ACHN (cell line): ENCODE measurements at regions not wholly inside any gene's neighbourhood (a gene's known extent, or its start where the extent isn't known, plus 50 kb on each side); places are given as distances from the start of the nearest gene placed in this dataset.

Source experiments
- DNase-seq: peaks from one replicate; pipeline ENCODE4 v3.0.0-alpha.2; 2015
- in situ Hi-C: cut with HindIII; loops from 2 replicates; pipeline ENCODE4 v1.10.0; 2017; ENCODE audit warnings: low sequenced_read_pairs, low pct_ligation_motif_present, low pct_unique_long_range_greater_than_20kb

DNA sequence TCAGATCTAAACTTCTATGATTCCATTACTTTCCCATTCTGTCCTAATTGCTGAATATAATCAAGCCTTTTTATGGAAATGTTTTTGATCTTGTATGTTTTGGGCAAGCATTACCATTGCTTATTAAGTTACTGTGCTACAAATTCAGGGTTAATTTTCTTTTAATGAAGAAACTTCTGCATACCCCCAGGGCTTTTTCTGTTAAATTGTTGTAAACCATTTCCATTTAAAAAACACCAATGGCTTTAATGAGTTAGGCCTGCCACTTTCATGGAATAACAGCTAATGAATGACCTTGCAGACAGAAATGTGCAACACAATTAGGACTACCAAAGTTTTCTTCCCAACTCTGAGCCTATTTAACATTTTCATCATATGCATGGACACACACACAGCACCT lies 150.0 kb downstream of the DIPK2A start:
- DNase-seq: no peak
- in situ Hi-C loops: no loop called here

DNA sequence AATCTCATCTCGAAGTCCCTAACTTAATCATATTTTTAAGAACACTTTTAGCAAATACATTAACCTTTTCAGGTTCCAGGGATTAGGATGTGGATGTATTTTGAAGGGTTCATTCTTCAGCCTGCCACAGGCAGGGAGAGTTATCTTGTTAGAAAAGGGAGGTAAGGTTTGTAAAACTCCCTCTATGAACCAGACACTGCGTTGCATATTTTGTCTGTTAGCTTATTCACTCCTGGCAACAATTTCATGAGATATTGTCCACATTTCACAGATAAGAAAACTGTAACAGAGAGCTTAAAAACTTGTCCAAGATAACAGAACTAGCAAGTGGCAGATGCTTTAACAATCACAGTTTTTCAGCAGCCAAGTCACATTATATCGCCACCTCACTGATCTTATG lies 155.4 kb downstream of the DIPK2A start:
- in situ Hi-C loops: no loop called here
- DNase-seq: no peak

DNA sequence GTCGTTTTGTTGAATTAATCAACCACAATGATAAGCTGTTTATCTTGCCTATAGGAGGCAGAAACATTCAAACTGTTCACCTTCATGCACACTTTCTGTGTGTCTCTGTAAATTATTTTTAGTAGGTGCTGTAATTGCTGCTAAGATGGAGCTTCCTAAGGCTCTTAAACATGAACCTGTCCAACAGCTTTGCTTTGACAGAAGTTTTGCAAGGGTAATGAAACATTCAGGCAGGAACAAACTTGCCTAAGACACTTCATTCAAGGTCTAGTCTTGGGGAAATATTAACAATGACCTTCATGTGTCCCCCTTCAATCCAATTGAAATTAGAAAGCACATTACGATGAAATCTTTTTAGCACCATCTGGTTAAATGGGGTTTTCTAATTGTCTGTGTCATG lies 156.1 kb downstream of the DIPK2A start:
- DNase-seq: no peak
- in situ Hi-C loops: no loop called here

DNA sequence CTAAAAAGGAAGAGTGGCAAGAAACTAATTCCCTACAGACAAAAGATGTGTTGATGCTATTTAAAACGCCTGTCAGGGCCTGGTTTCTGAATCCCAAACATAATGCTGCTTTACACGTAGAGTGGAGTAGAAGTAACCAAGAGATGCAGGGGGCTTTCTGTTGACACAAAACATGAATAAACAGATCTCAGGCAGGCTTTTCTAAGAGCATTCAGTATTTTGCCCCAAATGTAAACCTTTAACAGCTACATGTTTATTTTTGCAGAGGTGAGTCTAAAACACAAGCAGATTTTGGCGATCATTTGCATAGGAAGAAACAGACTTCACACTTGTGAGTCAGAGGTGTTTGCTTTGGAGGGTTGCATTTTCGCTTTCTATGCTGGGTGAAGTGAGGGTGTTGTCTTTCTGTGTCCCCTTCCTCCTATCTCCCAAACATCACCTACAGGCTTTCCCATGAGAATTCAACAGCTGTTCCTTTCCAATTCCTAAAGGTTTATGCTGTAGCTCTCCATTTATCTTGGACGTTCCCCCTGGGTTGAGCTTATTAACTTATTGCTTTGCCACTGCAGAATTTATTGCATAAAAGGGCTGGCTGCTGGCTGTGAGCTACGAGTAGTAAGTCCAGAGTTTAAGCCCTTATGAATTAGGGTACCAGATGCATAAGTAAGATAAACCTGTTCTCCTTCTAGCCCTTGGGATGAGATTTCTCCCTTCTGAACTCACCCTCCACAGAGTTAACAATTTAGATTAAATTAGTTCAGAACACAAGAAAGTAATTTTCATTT lies 156.7 kb downstream of the DIPK2A start:
- in situ Hi-C loops: no loop called here
- no peak for DNase-seq

DNA sequence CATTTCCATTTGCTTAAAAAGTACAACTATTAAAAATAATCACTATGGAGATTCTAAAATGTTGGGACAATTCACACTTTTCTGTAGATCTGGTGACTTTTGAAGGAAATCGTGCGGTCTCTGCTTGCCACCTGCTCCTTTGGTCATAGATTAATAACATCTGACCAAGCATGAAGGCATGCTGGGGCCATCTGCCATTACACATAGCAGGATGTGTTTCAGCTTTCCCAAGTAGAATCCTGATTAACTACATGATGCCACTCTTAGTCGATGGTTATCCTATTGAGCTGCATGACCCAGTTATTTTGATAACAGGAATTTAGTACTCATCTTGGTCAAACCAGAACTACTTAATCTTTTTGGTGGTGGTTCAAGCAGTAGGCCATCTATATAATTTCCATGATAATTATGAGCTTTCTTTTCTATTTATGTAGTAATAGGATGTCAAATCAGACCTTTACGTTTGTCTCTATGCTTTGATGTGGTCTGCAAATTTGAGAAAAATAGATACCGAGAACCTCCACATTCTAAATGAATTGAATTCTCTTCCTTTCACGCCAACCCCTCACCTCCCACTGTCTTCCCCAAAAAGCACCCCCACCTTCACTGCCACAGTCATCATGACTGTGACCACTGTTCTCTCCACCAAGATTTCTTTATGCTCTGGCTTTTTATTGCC lies 158.1 kb downstream of the DIPK2A start:
- no peak for DNase-seq
- in situ Hi-C loops: no loop called here

DNA sequence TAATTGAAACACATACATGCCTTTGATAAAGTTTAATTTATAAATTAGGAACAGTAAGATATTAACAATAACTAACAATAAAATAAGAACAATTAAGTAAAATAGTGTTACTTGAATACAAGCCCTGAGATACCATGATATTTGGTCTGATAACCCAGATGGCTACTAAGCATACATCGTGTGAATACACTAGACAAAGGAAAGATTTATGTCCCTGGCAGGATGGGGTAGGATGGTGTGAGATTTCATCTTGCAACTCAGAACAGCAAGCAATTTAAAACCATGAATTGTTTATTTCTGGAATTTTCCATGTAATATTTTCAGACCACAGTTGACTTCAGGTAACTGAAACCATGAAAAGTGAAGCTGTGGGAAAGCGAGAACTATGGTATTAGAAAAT lies 169.5 kb downstream of the DIPK2A start:
- DNase-seq: no peak
- in situ Hi-C loops: no loop called here

DNA sequence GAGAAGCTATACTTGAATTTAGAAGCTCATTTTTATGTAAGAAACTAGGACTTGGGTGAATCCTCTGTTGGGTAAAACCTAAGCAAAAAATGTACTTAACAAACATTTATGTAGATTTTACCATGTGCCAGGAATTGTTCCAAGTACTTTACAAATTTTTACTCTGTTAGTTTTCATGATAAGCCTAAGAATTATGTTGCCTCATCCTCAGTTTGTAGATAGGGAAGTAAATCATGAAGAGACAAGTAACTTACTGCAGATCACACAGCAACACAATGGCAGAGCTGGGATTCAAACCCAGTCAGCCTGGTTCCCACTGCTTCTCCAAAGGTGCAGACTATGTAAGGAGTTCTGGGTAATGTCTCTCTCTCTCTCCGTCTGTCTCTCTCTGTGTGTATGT lies 169.9 kb downstream of the DIPK2A start:
- in situ Hi-C loops: no loop called here
- no peak for DNase-seq

DNA sequence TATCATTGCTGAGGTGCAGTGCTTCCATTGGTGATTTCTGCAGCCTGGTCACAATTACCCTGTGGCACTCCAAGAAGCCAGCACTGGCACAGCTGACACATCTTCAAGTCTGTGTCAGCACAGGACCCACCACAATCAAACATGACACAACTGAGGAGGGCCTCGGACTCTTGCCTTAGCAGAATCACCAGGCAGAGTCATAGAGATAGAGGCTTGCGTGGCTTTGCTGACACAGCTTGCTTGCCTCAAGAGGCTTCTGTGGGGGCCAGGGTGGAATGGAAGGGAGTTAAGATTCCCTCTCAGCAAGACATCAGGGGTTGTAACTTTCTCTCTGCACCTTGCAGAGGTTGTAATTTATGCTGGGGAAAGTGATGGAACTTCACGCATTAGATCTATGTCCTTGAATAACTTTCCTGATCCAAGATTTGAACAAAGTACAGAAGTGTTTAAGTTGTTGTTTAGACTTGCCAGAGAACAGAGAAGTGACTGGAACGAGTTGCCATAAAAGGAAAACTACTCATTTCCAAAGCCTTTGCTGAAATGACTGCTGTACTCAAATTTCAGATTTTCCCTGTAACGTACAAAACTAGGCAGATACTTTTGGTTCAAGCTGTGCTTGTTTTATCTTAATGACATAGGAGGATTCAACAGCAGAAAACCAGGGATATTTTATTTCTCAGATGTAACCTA lies 170.7 kb downstream of the DIPK2A start:
- DNase-seq: no peak
- in situ Hi-C loops: no loop called here

DNA sequence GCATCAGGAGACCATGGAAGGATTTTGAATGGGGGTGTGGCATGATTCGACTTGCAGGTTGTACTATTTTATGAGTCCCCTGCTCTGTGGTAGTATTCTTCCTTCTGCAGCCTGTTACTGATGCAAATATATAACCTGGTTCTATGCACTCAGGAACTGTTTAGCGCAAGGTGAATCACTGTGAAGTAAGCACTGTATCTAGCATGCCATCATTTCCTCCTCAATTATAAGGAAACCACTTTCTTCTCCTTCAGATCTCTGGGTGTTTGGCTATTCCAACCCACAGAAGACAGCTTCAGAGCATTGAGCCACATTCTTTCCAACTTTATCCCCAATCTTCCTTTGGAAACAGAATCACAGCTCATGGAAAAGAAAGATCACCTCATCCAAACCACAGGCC lies 176.7 kb downstream of the DIPK2A start:
- no peak for DNase-seq
- in situ Hi-C loops: no loop called here

DNA sequence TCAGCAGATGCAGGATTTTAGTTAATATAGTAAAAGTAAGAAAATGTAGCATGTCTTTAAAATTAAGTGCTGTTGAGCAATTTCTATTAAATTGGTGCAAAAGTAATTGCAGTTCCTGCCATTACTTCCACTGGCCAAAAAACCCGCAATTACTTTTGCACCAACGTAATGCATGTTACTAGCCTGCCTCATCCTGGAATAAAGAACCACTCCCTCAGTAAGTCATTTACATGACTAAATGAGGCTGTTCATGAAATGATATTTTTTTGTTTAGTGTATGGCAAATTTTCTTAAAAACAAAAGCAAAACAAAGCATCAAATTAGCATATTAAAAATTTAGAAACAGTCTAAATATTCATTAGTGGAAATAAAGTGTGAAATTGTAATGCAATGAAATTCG lies 180.4 kb downstream of the DIPK2A start:
- in situ Hi-C loops: no loop called here

DNA sequence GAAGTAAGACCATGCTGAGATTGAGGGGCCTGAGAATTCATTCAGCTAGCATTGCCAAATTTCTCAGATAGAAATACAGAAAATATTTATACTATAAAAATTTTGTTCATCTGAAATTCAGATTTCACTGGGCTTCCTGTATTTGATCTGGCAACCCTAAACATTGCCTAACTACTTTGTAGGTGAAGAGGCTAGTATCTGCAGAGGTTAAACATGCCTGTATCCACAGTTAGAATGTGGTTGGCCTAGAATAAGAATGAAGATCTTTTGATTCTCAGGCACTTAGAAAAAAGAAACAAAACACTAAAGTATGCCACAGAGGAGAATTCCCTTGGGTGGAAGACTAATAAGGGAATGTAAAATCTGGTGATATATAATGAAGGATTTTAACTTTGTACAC lies 189.0 kb downstream of the DIPK2A start:
- DNase-seq: no peak
- in situ Hi-C loops: no loop called here

More for the DNA sequence above, 180.4 kb downstream of the DIPK2A start:
- DNase-seq: no peak

DNA sequence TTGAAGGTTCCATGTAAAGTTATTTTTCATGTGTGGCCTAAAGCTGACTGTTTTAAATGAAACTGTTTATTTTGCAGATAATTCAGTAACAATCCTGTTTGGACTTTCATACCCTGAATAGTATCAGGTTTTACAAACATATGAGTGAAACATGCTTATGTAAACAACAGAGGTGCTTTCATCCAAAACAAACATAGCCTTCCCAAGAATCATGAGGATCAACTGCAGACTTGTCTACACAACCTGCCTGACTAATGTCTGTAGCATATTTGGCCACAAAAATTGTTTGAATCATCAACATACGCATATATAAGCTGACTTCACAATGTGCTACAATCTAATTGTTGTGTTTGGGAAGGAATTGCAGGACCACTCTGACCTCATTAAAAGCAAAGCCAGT lies 190.4 kb downstream of the DIPK2A start:
- in situ Hi-C loops: no loop called here
- DNase-seq: no peak

DNA sequence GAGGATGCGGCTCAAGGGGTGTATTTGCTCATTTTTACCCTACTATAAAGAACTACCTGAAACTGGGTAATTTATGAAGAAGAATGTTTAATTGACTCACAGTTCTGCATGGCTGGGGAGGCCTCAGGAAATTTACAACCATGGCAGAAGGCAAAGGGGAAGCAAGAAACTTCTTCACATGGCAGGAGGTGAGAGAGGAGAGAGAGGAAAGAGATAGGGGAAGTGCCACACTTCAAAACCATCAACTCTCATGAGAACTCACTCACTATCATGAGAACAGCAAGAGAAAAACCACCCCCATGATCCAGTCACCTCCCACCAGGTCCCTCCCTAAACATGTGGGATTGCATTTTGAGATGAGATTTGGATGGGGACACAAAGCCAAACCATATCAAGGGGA lies 192.7 kb downstream of the DIPK2A start:
- in situ Hi-C loops: no loop called here
- no peak for DNase-seq

DNA sequence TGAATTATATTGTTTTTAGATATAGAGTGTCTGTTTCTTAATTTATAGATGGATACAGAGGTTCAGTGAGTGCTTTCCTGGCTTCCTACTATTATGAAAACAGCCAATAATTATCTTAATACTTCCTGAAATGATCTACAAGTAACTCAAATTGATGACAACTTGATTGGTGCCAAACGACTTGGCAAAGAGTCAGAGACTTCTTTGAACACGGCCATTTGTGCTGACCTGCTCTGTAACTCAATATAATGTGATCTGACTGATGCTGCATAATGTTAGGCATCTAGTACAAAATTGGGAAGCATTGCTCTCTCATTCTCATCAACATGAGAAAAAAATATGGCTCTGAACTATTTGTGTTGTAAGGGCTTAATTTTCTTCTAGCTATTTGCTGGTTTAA lies 193.9 kb downstream of the DIPK2A start:
- in situ Hi-C loops: no loop called here
- DNase-seq: no peak

DNA sequence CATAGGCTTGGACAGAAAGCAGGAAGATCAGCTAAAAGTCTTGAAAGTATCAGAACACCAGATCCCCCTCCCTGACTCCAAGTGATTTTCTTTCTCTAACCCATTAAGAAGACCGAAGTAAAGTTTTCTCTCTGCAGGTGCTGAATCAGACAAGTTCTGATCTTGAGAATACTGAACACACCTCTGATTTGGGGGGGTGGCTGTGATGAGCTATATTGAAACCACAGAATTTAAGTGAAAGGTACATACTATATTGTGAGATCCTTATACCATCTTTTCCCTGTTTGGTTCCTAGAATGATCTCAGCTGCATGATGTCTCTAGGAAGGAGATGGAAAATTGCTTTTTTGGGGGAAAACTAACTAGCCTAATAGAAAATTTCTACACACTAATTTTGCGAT lies 196.0 kb downstream of the DIPK2A start:
- in situ Hi-C loops: no loop called here

DNA sequence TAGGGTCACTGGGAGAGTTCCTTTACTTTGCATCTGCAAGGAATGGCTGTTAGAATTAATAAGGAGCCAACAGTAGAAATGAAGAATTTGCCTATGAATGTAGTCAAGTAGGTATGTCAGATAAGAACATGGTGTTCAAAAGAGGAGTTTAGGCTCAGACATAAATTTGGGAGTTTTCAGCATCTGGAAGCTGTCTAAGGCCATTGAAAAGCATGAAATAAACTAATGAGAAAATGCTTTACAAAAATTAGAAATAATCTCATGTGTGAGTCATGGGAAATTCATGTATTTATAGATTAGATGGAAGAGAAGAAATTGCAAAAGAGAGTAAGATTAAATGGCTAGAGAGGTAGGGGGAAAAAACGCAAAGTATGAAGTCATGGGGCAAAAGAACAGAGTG lies 201.9 kb downstream of the DIPK2A start:
- in situ Hi-C loops: no loop called here
- DNase-seq: no peak

More for the DNA sequence above, 196.0 kb downstream of the DIPK2A start:
- DNase-seq: no peak

DNA sequence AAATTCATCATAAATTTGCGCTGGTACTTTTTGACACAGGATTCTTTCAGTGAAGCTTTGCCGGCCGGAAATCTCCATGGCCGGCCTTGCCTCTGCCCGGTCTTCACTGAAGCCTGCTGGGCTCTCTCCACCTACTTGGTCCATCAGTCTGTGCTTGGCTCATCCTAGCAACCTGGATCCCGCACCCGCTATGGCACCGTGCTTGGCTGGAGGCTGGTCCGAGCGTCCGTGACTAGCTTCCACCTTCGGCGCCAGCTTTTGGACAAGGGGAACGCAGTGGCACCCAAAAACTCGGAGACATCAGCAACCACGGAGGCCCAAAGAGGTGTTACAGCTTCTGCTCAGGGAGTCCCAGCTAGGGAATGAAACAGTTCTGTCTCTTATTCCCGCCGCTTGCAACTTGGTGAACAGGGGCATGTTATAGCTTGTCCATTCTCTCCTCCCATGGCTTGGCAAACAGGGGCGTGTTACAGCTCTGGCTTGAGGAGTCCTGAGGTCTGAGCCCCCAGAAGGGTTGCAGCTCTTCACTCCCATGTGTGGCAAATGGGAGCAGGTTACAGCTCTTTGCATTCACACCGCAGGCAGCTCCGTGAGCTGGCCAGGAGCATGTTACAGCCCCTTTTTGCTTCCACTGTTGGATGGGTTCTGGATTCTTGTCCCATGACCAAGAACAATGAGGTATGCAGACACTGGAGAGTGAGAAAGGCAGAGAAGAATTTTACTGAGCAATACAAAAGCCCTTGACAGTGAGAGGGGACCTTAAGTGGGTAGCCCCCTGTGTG lies 204.2 kb downstream of the DIPK2A start:
- DNase-seq: no peak
- in situ Hi-C loops: no loop called here

DNA sequence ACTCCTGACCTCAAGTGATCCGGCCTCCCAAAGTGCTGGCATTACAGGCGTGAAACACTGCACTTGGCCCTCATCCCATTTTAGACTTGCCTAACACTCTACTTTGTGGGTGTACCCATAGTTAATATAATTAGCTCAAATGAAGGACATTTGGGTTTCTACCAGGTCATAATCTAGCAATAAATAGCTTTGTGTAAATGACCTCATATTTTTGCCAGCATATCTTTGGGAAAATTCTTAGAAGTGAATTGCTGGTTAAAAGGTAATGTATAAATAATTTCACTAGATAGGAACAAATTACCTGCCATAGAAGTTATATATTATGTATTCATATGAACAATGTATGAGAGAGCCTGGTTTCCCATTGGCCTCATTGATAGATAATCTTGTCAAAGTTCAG lies 206.0 kb downstream of the DIPK2A start:
- DNase-seq: no peak
- in situ Hi-C loops: no loop called here

DNA sequence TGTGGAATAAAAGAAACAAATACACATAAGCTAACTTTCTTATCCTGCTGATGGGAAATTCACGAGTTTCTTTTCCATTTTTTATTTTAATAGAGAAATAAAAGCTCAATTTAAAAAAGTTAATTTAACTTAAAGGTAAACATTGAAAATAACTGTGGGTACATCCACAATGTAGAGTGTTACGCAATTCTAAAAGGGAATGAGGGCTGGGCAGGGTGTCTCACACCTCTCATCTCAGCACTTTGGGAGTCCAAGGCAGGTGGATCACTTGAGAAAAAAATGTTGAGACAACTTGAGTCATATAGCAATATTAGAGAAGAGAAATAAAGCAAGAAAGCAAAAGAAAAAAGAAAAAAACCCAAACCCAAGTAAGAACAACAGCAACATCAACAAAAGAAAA lies 207.0 kb downstream of the DIPK2A start:
- no peak for DNase-seq

More for the DNA sequence above, 207.0 kb downstream of the DIPK2A start:
- in situ Hi-C loops: no loop called here
